Endodermal cell (in vitro differentiated cells): ENCODE measurements at regions not wholly inside any gene's neighbourhood (a gene's known extent, or its start where the extent isn't known, plus 50 kb on each side); places are given as distances from the start of the nearest gene placed in this dataset.
A peak's percentile ranks its signal among the peaks of the same experiment; 100 is the strongest.
"Not testable (repeated sequence)": the region's sequence is repeated elsewhere in the genome, so short reads cannot be mapped to it uniquely, and the experiment has no call there.

Experiments used
- DNase-seq: peaks from one replicate; pipeline ENCODE4 v3.0.0-alpha.2; 2017
- H3K27ac ChIP-seq: 2 replicates; pipeline ENCODE4 v1.5.1; 2013; ENCODE audit warnings: mild to moderate bottlenecking, low read depth, low read length, moderate library complexity
- H3K27me3 ChIP-seq: 2 replicates; pipeline ENCODE4 v1.6.1; 2013; ENCODE audit warnings: mild to moderate bottlenecking, low read length, moderate library complexity; ENCODE audit not compliant: insufficient read depth, control insufficient read depth, poor library complexity, severe bottlenecking
- H3K36me3 ChIP-seq: 2 replicates; pipeline ENCODE4 v1.7.0; 2013; ENCODE audit warnings: mild to moderate bottlenecking, low read length, moderate library complexity; ENCODE audit not compliant: control insufficient read depth, insufficient read depth
- H3K4me1 ChIP-seq: one replicate; pipeline ENCODE4 v1.7.0; 2013; ENCODE audit warnings: low read length; ENCODE audit not compliant: control insufficient read depth, insufficient read depth
- H3K4me3 ChIP-seq: 2 replicates; pipeline ENCODE4 v1.5.1; 2013; ENCODE audit warnings: mild to moderate bottlenecking, low read length, moderate library complexity
- H3K9ac ChIP-seq: 2 replicates; pipeline ENCODE4 v1.6.1; 2013; ENCODE audit warnings: mild to moderate bottlenecking, low read length, moderate library complexity; ENCODE audit not compliant: poor library complexity, severe bottlenecking; ENCODE audit errors: extremely low read depth
- H3K9me3 ChIP-seq: 2 replicates; pipeline ENCODE4 v1.6.1; 2013; ENCODE audit warnings: mild to moderate bottlenecking, low read length, moderate library complexity; ENCODE audit not compliant: control insufficient read depth
- H3K27ac Mint-ChIP-seq: 2 replicates; pipeline ENCODE4 v1.8.0; 2020; ENCODE audit warnings: mixed read lengths
- H3K27me3 Mint-ChIP-seq: 2 replicates; pipeline ENCODE4 v1.8.0; 2021; ENCODE audit warnings: mild to moderate bottlenecking, mixed read lengths; ENCODE audit not compliant: insufficient read depth
- H3K36me3 Mint-ChIP-seq: 2 replicates; pipeline ENCODE4 v1.8.0; 2020; ENCODE audit warnings: low read depth, mixed read lengths
- H3K4me1 Mint-ChIP-seq: 2 replicates; pipeline ENCODE4 v1.8.0; 2020; ENCODE audit warnings: mixed read lengths
- H3K4me3 Mint-ChIP-seq: 2 replicates; pipeline ENCODE4 v1.8.0; 2020; ENCODE audit warnings: mild to moderate bottlenecking, moderate library complexity, mixed read lengths
- H3K9me3 Mint-ChIP-seq: 2 replicates; pipeline ENCODE4 v1.8.0; 2020; ENCODE audit warnings: mild to moderate bottlenecking, mixed read lengths
- WGBS, 2 experiments: methylation state at CpG; one replicate each; pipeline versions ENCODE4 v1.1.5 to v1.1.7; 2013; ENCODE audit warnings: missing lambda C conversion rate in 2 of 2, mixed read lengths in 1 of 2; ENCODE audit not compliant: insufficient coverage in 1 of 2, insufficient read length in 1 of 2; 5-methylcytosine and 5-hydroxymethylcytosine counted together

GRCh38 chr2:87075054-87075790 lies 53.6 kb upstream of the PLGLB1 start:
- H3K27ac ChIP-seq, H3K27me3 ChIP-seq, H3K36me3 Mint-ChIP-seq, H3K4me1 Mint-ChIP-seq, H3K9me3 Mint-ChIP-seq, H3K36me3 ChIP-seq, H3K9me3 ChIP-seq, H3K27ac Mint-ChIP-seq, H3K27me3 Mint-ChIP-seq, H3K9ac ChIP-seq, H3K4me1 ChIP-seq: not testable (repeated sequence)
- 0 to 1% methylated on average over 2 to 22 of the region's 47 CpGs for WGBS, 2 experiments
- peak; percentile 46 for DNase-seq
- H3K4me3 ChIP-seq = peak overlapping the region; percentile 82
- H3K4me3 Mint-ChIP-seq = peak overlapping the region; percentile 78

GRCh38 chr2:87075791-87076252 lies 54.2 kb upstream of the PLGLB1 start:
- H3K27me3 ChIP-seq, H3K36me3 Mint-ChIP-seq, H3K9me3 Mint-ChIP-seq, H3K9me3 ChIP-seq, H3K36me3 ChIP-seq, H3K9ac ChIP-seq, H3K27me3 Mint-ChIP-seq, H3K27ac Mint-ChIP-seq, H3K4me1 ChIP-seq, H3K4me1 Mint-ChIP-seq: not testable (repeated sequence)
- Histone ChIP-seq H3K27ac (peak overlapping the region; percentile 79), H3K4me3 (peak overlapping the region; percentile 82)
- DNase-seq = peak; percentile 66
- H3K4me3 Mint-ChIP-seq = peak overlapping the region; percentile 78
- 0% methylated on average over 34 of the region's 64 CpGs; no CpG with 5 or more reads in 1 of the 2 experiments for WGBS, 2 experiments

DNA sequence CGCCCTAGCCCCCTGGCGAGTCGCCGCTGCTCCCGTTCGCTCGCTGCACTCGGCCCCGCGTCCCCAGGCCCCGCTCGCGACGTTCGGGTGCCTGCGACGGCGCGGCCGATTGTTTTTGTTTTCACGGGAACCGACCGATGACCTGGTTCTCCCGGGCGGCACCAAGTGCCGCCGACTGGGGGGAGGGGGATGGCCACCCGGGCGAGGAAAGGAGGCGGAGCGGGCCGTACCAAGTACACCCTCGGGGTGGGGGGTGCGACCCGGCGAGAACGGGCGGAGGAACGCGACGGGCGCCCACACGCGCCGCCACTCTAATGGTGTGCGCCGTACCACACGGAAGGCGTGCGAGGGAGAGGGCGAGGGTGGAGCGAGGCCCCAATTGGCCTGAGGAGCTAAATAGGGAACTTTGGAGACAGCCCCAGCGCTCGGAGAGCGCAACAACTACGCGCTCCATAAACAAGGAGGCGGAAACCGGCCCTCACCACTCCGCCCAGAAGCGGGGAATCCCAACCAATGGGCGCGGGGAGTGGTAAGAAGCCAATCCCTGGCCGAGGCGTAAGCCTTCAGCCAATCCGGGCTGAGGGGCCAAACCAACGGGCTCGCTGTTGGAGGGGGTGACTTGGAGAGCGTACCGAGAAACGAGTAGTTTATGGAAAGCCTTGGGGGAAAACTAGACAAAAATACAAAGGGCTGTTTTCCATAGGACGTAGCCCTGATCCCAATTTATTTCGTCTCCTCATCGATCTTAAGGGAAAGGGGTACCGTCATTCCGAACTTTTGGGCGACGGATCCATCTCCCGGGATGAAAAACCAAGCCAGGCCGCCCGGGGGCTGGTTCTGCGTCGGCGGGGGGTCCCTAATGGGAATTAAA lies 54.8 kb upstream of the PLGLB1 start:
- WGBS, 2 experiments = 0% methylated on average over 6 to 54 of the region's 84 CpGs
- peak overlapping the region; percentile 79 for H3K27ac ChIP-seq
- peak; percentile 92 for DNase-seq
- not testable (repeated sequence) for H3K36me3 ChIP-seq, H3K27me3 ChIP-seq, H3K27me3 Mint-ChIP-seq, H3K4me1 Mint-ChIP-seq, H3K9me3 Mint-ChIP-seq, H3K4me1 ChIP-seq, H3K9me3 ChIP-seq, H3K36me3 Mint-ChIP-seq
- peak overlapping the region; percentile 30 for H3K9ac ChIP-seq
- Mint-ChIP-seq H3K27ac (peak overlapping the region; percentile 98), H3K4me3 (peak overlapping the region; percentile 78)
- H3K4me3 ChIP-seq = peak overlapping the region; percentile 73

DNA sequence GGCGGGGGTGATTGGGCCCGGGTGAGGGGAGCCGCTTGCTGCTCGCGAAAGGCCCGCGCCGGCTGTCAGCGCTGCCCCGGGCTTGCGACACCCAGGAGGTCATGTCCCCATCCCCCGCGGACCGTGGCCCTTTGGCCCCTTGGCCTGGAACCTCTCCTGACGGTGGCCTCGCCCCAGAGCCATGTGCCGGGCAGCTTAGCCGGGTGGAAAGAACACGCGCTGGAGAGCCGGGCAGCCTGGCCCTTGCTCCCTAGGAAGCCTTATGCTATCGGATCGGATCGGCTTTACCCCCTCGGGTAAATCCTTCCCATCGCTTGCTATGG lies 55.4 kb upstream of the PLGLB1 start:
- not testable (repeated sequence) for H3K27ac ChIP-seq, H3K36me3 Mint-ChIP-seq, H3K4me1 Mint-ChIP-seq, H3K4me1 ChIP-seq, H3K36me3 ChIP-seq, DNase-seq, H3K9me3 ChIP-seq, H3K27me3 Mint-ChIP-seq, H3K9me3 Mint-ChIP-seq, H3K9ac ChIP-seq, H3K27me3 ChIP-seq
- no CpG with 5 or more reads among the region's 26 CpGs for WGBS, 2 experiments
- peak overlapping the region; percentile 73 for H3K4me3 ChIP-seq
- Mint-ChIP-seq H3K27ac (peak overlapping the region; percentile 98), H3K4me3 (peak overlapping the region; percentile 78)

DNA sequence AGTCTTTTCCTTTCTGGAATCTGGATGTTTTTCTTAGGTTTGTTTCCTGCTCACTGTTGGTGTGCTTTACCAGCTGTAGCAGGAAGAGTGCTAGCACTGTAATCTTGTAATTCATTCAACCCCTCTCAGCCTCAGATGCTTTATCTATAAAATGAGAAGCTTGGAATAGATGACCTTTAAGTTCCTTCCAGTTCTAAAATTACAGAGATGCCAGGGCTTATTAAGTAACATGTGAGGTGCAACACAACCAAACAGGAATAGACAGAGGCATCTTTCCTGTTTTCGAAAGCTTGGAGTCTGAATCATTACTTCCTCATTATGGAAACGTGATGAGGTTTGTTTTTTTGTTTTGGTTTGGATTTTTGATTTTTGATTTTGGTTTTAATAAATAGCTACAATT lies 60.1 kb upstream of the PLGLB1 start:
- not testable (repeated sequence) for H3K9ac ChIP-seq, DNase-seq, H3K36me3 Mint-ChIP-seq, H3K27me3 Mint-ChIP-seq, H3K27ac ChIP-seq, H3K9me3 ChIP-seq, H3K9me3 Mint-ChIP-seq, H3K4me3 Mint-ChIP-seq, H3K36me3 ChIP-seq, H3K4me1 ChIP-seq, H3K4me3 ChIP-seq, H3K27ac Mint-ChIP-seq, H3K27me3 ChIP-seq, H3K4me1 Mint-ChIP-seq
- WGBS, 2 experiments = no CpG with 5 or more reads among the region's 2 CpGs

DNA sequence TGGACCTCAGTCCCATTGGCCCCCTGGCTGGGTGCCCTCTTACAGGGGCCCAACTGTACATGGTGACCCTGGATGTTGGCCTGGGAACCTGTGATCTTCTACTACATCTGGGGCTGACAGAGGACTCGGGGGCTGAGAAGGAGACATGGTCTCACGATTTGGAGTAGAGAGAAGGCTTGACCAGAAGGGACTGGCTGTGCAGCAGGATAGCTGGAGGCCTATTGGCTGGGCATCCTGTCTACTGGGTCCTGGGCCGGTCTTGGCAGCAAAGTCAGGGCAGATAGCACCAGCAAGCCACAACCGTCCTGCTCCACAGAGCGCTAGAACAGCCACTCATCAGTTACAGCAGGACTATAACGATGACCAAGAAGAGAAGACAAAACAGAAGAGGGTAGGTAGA lies 66.4 kb upstream of the PLGLB1 start:
- H3K27ac ChIP-seq, H3K9me3 ChIP-seq, H3K4me1 Mint-ChIP-seq, H3K27ac Mint-ChIP-seq, H3K27me3 ChIP-seq, H3K4me3 ChIP-seq, H3K9ac ChIP-seq, H3K4me1 ChIP-seq, H3K36me3 ChIP-seq, H3K9me3 Mint-ChIP-seq, H3K4me3 Mint-ChIP-seq, H3K36me3 Mint-ChIP-seq, H3K27me3 Mint-ChIP-seq: not testable (repeated sequence)
- DNase-seq = peak; percentile 7
- WGBS, 2 experiments = 93% methylated on average over 5 of the region's 6 CpGs; no CpG with 5 or more reads in 1 of the 2 experiments

DNA sequence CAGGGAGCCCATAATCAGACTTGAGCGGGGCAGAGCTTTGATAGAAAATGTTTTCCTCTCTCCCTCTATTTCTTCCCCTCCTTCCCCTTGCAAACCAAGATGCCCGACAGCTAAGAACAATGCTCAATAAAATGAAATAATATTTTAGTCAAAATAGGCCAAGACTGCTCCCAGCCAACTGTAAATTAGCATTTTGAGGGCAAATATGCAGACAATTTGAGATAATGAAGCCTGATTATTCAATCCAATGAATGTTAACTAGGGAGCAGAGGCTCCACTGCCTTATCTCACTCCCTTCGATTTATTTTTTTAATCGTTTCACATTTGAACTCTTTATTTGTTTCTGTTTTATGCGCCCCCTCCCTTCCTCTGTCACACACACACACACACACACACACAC lies 67.8 kb upstream of the PLGLB1 start:
- H3K4me3 ChIP-seq, H3K4me1 ChIP-seq, H3K9me3 ChIP-seq, H3K27me3 Mint-ChIP-seq, H3K27ac Mint-ChIP-seq, H3K36me3 ChIP-seq, H3K4me1 Mint-ChIP-seq, H3K9ac ChIP-seq, H3K36me3 Mint-ChIP-seq, H3K4me3 Mint-ChIP-seq, H3K27me3 ChIP-seq, H3K9me3 Mint-ChIP-seq, DNase-seq, H3K27ac ChIP-seq: not testable (repeated sequence)
- WGBS, 2 experiments = 100% methylated on average over 1 of the region's 5 CpGs; no CpG with 5 or more reads in 1 of the 2 experiments
